ENCODE measurements at regions not wholly inside any gene's neighbourhood (a gene's known extent, or its start where the extent isn't known, plus 50 kb on each side); places are given as distances from the start of the nearest gene placed in this dataset.
"Not testable (repeated sequence)": the region's sequence is repeated elsewhere in the genome, so short reads cannot be mapped to it uniquely, and the experiment has no call there.

DNA sequence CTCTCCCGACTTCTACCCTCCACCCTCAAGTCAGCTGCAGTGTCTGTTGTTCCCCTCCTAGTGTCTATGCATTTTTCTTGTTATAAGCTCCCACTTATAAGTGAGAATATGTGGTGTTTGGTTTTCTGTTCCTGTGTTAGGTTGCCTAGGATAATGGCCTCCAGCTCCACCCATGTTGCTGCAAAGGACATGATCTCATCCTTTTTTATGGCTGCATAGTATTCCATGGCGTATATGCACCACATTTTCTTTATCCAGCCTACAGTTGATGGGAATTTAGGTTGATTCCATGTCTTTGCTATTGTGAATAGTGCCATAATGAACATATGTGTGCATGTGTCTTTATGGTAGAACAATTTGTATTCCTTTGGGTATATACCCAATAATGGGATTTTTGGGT lies 80.7 kb downstream of the SPTSSA start:
- DNase-seq (ENCODE audit: low spot score) = not testable (repeated sequence)

GRCh38 chr14:34380471-34380845 lies 81.6 kb downstream of the SPTSSA start:
- DNase-seq (ENCODE audit: low spot score) = no peak

DNA sequence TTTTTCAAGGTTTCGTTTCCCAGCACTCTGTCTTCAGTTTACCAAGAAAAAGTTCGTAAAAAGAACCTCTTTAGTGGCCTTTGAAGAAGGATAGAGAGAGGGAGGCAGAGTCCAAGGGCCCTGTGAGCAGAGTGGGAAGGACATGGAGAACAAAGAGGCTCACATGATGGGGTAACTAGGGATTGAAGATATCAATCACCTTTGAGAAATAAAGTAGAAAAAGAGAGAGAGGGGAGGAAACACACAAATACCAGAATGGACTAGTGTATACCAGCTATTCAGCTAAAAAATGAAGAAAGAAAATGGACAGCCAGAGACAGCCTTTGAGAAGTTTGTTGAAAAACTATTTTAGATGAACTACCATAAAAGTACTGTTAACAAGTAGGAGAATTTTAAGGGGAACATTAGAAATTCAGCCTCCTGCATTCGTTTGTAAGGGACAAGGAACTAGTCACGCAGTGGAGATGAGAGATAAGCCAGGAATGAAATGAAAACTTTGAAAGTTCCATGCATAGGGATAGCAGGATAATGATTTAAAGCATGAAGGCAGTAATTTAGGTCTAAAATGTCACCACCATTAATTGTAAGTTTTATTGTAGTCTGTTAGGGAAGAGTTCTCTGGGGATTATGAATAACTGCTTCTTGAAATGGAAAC lies 82.1 kb downstream of the SPTSSA start:
- no peak for DNase-seq (ENCODE audit: low spot score)

- no peak for DNase-seq (ENCODE audit: low spot score)
Measured at GRCh38 chr14:34376649-34377267, 85.3 kb downstream of the SPTSSA start.

GRCh38 chr14:34374998-34375740 lies 86.9 kb downstream of the SPTSSA start:
- DNase-seq (ENCODE audit: low spot score) = peak; percentile 25

DNA sequence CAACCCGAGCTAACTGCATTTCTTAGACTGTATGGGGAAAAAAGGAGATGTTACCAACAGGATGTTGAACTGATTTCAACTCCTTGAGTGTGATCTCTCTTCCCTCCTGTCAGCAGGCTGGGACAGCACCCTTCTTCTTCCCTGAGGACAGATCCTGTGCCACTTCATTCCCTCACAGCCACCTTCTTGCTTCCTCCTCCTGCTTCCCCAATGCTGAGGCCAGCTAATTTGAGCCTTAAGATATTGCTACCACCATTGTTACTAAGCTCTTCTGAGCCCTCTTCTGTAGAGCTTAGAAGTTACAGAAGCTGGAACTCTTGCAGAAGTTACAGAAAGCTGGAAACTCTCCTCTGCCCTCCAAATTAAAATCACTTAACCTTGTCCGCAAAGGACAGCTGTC lies 88.8 kb downstream of the SPTSSA start:
- no peak for DNase-seq (ENCODE audit: low spot score)

DNA sequence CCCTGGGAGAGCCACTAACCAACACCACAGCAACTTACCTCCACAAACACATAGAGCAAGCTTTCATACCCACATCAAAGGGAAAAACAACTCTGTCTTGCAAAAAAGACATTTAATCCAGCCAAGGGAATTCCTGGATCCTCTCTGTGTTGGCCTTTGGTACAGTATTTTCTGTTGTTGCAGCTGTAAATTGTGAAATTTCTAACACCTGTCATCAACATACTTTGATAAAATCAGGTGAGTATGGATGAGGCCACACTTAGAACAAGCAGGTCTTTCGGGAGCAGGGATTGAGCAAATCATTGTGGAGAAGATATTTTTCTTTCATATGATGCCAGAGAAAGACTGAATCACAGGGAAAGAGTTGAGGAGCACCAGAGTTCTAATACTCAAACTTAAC lies 89.3 kb downstream of the SPTSSA start:
- DNase-seq (ENCODE audit: low spot score) = no peak

GRCh38 chr14:34369648-34370030 lies 92.4 kb downstream of the SPTSSA start:
- DNase-seq (ENCODE audit: low spot score) = no peak

GRCh38 chr14:34368971-34369647 lies 92.9 kb downstream of the SPTSSA start:
- no peak for DNase-seq (ENCODE audit: low spot score)

GRCh38 chr14:34368115-34368970 lies 93.7 kb downstream of the SPTSSA start:
- no peak for DNase-seq (ENCODE audit: low spot score)

- DNase-seq (ENCODE audit: low spot score) = no peak
Measured at GRCh38 chr14:34365309-34365915, 96.6 kb downstream of the SPTSSA start.

DNA sequence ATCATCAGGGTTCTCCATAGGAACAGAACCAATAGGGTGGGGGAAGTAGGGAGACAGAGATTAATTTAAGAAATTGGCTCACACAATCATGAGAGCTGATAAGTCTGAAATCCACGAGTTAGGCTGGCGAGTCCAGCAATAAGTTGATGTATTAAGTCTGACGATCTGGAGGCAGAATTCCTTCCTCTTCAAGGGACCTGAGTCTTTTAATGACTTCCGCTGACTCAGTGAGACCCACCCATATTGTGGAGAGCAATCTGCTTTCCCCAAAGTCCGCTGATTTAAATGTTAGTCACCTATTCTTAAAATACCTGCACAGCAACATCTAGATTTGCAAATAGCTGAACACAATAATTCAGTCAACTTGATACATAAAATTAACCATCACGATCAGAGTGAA lies 97.8 kb downstream of the SPTSSA start:
- no peak for DNase-seq (ENCODE audit: low spot score)

- DNase-seq (ENCODE audit: low spot score) = no peak
Measured at GRCh38 chr14:34363733-34364134, 98.3 kb downstream of the SPTSSA start.

DNA sequence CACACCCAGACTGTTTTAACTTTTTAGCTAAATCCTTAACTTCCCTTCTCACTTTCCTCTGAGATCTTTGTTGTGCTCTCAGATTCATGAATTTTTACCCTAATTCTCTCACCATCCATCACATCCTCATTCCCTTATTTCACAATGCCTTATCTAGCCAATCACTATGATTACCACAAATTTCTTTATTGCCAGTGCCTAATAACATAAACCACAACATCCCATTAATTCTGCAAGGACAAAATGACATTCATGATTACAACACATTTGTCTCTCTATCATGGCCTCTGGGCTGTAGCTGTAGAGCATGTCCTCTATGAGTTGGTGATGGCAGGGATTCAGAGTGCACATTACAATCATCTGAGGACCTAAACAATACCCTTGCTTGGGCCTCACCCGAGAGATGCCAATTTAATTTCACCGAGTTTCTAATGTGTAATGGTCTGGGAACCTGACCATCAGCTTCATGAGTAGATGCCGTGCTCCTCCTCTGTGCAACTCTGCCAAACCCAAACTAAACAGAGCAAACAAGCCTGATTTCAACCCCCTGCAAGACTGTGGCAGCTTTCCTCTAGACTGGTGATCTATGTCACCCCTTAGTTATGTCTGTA lies 99.3 kb downstream of the SPTSSA start:
- no peak for DNase-seq (ENCODE audit: low spot score)

GRCh38 chr14:34361504-34362011 lies 100.5 kb downstream of the SPTSSA start:
- no peak for DNase-seq (ENCODE audit: low spot score)

- no peak for DNase-seq (ENCODE audit: low spot score)
Measured at GRCh38 chr14:34359420-34360117, 102.5 kb downstream of the SPTSSA start.

DNA sequence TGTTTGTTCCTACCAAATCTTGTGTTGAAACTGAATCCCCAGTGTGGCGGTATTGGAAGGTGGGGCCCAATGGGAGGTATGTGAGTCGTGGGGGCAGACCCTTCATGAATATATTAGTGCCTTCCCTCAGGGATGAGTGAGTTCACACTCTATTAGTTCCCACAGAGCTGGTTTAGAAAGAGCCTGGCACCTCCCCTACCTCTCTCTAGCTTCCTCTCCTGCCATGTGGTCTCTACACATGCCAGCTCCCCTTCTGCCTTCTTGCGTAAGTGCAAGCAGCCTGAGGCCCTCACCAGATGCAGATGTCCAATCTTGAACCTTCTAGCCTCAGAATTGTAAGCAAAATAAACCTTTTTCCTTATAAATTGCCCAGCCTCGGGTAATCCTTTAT lies 105.8 kb downstream of the SPTSSA start:
- DNase-seq (ENCODE audit: low spot score) = no peak

GRCh38 chr14:34355584-34356263 lies 106.3 kb downstream of the SPTSSA start:
- DNase-seq (ENCODE audit: low spot score) = peak; percentile 13

GRCh38 chr14:34354556-34354955 lies 107.5 kb downstream of the SPTSSA start:
- DNase-seq (ENCODE audit: low spot score) = no peak

Measured in mucosa of gallbladder (tissue), 1 donor.